GM10266 (cell line): ENCODE measurements at regions not wholly inside any gene's neighbourhood (a gene's known extent, or its start where the extent isn't known, plus 50 kb on each side); places are given as distances from the start of the nearest gene placed in this dataset.
"Not testable (repeated sequence)": the region's sequence is repeated elsewhere in the genome, so short reads cannot be mapped to it uniquely, and the experiment has no call there.

Experiments used
- DNase-seq: peaks from one replicate; pipeline ENCODE4 v3.0.0; 2012; ENCODE audit errors: extremely low spot score
- TF ChIP-seq, protein P1 (sequence below): IDR thresholded peaks from 2 replicates; pipeline ENCODE4 v1.5.1; 2012; ENCODE audit warnings: mild to moderate bottlenecking, low read depth; ENCODE audit not compliant: control insufficient read depth, insufficient read depth; ENCODE audit errors: missing control alignments

DNA sequence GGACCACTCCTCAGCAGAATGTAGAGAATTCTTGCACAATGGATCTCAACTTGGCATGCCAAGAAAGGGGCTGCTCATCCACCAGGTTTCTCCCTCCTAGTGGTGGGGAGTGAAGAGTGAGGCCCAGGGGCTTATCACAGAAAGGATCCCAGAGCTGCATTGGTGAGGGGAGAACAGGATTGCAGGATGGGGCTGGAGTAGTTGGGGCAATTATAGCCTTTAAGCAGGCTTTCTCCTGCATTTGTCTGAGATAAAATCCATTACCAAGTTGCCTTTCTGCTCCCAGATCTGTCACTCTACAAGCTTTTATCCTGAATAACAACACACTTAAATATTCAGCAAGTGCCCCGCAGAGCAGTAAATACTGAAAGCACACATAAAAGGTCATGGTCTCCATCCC is 130.8 kb upstream of the CES5A start:
- no peak for DNase-seq

DNA sequence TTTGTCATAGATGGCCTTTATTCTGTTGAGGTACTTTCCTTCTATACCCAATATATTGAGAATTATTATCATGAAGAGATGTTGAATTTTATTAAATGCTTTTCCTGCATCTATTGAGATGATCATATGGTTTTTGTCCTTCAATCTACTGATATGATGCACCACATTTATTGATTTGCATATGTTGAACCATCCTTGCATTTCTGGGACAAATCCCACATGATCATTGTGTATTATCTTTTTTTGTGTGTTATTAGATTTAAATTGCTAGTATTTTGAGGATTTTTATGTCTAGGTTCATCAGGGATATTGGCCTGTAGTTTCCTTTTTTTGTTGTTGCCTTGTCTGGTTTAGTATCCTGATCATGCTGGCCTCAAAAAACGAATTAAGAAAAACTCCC is 124.5 kb upstream of the CES5A start:
- DNase-seq, result no peak
- TF ChIP-seq, protein P1, sequence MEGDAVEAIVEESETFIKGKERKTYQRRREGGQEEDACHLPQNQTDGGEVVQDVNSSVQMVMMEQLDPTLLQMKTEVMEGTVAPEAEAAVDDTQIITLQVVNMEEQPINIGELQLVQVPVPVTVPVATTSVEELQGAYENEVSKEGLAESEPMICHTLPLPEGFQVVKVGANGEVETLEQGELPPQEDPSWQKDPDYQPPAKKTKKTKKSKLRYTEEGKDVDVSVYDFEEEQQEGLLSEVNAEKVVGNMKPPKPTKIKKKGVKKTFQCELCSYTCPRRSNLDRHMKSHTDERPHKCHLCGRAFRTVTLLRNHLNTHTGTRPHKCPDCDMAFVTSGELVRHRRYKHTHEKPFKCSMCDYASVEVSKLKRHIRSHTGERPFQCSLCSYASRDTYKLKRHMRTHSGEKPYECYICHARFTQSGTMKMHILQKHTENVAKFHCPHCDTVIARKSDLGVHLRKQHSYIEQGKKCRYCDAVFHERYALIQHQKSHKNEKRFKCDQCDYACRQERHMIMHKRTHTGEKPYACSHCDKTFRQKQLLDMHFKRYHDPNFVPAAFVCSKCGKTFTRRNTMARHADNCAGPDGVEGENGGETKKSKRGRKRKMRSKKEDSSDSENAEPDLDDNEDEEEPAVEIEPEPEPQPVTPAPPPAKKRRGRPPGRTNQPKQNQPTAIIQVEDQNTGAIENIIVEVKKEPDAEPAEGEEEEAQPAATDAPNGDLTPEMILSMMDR, result no peak

More for the DNA sequence above, 130.8 kb upstream of the CES5A start:
- TF ChIP-seq, protein P1, result no peak

DNA sequence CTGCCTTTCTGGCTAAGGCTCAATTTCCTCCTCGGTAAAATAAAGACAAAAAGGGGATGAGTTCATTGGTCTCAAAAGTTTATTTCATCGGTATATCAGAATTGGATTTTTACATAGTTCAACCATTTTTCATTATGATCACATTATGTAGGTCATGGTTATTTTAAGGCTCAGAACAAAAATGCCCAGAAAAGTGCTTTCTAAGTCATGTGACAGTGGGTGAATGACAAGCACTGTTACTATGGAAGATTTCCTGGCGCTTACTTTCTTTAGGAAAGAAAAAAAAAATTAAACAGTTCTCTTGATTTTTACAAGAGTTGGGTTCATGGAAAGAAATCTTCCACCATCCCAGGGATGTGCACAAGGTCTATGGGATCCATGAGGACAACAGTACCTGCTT is 117.9 kb upstream of the CES5A start:
- TF ChIP-seq, protein P1, result no peak
- DNase-seq, result no peak

DNA sequence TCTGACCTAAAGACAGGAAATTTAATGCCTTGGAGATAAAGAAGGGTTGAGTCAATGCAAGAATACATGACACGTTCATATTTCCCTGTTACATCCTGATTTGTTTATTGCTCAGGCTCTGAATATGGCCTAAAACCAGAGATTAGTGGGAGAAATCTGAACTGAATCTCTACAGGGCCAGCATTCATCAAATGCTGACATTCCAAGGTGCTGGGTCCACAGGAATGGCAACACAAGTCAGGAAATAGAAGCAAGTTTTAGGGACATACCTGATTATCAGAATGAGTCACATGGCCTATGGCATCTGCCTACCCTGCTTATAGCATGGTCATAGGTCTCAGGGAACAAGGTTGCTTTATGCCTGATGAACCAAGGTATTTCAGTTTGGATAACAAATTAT is 117.4 kb upstream of the CES5A start:
- TF ChIP-seq, protein P1, result no peak

DNA sequence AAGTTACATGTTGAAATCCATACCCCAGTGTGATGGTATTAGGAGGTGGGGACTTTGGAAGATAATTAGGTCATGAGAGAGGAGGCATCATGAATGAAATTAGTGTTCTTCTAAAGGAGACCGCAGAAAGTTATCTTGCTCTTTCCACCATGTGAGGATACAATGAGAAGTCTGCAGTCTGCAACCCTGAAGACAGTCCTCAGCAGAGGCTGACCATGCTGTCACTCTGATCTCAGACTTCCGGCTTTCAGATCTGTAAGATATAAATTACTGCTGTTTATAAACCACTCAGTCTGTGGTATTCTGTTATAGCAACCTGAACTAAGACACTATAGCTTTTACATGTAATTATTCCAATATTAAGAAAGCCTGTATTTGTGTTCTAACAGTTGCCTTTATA is 116.7 kb upstream of the CES5A start:
- no peak for DNase-seq
- TF ChIP-seq, protein P1, result no peak

More for the DNA sequence above, 117.4 kb upstream of the CES5A start:
- no peak for DNase-seq

DNA sequence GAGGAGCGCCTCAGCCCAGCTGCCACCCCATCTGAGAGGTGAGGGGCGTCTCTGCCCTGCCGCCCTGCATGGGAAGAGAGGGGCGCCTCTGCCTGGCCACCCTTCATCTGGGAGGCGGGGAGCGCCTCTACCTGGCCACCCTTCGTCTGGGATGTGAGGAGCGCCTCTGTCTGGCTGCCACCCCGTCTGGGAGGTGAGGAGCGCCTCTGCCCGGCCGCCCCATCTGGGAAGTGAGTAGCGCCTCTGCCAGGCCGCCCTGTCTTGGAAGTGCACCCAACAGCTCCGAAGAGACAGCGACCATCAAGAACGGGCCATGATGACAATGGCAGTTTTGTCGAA is 114.4 kb upstream of the CES5A start:
- TF ChIP-seq, protein P1, result no peak
- DNase-seq, result no peak

DNA sequence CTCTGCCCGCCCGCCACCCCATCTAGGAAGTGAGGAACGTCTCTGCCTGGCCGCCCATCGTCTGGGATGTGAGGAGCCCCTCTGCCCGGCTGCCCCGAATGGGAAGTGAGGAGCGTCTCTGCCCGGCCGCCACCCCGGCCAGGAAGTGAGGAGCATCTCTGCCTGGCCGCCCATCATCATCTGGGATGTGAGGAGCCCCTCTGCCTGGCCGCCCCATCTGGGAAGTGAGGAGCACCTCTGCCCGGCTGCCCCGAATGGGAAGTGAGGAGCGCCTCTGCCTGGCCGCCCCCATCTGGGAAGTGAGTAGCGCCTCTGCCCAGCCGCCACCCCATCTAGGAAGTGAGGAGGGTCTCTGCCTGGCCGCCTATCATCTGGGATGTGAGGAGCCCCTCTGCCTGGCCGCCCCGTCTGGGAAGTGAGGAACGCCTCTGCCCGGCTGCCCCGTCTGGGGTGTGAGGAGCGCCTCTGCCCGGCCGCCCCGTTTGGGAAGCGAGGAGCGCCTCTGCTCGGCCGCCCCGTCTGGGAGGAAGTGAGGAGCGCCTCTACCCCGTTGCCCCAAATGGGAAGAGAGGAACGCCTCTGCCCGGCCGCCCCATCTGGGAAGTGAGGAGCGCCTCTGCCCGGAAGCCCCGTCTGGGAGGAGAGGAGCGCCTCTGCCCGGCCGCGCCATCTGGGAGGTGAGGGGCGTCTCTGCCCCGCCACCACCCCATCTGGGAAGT is 113.8 kb upstream of the CES5A start:
- not testable (repeated sequence) for DNase-seq

DNA sequence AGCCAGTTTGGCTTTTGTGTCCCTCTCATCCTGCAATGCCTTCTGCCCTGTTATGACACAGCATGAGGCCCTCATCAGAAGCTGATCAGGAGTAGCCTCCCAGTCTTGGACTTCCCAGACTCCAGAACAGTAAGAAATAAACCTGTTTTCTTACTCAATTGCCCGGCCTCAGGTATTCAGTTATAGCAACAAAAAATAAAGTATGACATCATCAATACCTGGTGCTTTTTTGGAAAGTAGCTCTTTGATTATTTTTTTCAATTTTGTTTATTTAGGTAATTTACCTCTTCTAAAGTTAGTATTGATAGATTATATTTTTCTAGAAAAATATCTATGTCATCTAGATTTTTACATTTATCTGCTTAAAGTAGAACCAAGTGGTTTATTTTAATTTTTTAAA is 112.8 kb upstream of the CES5A start:
- TF ChIP-seq, protein P1, result no peak
- no peak for DNase-seq
